ENCODE measurements at regions not wholly inside any gene's neighbourhood (a gene's known extent, or its start where the extent isn't known, plus 50 kb on each side); places are given as distances from the start of the nearest gene placed in this dataset.

DNA sequence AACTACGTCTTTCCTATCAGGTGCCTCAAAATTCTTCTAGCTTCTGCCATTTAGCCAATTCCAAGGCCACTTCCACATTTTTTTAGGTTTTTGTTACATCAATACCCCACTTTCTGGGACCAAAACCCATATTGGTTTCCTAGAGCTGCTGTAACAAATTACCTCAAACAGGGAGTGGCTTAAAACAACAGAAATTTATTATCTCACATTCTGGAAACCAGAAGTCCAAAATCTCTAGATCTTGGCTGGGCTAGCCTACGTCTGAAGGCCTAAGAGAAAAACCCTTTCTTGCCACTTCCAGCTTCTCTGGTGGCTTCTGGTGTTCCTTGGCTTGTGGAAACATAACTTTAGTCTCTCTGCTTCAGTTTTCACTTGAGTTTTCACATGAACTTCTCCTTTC is 85.1 kb upstream of the BMPER start:
- TF ChIP-seq HDGF (IDR thresholded peaks at IDR 0.05; ENCODE audit: borderline replicate concordance) (no peak), L3MBTL2 (conservative IDR thresholded peaks at IDR 0.05) (no peak), FOXK2 (IDR thresholded peaks at IDR 0.05) (no peak), TARDBP (IDR thresholded peaks at IDR 0.05) (no peak), NFRKB (IDR thresholded peaks at IDR 0.05) (no peak), ELF4 (IDR thresholded peaks at IDR 0.05) (no peak), ARNT (IDR thresholded peaks at IDR 0.05) (no peak), BHLHE40 (IDR thresholded peaks at IDR 0.05; ENCODE audit: borderline replicate concordance) (no peak), LEF1 (IDR thresholded peaks at IDR 0.05; ENCODE audit: borderline replicate concordance) (no peak), SP1 (IDR thresholded peaks at IDR 0.05) (no peak), CTBP1 (IDR thresholded peaks at IDR 0.05; ENCODE audit: borderline replicate concordance) (no peak), ZNF384 (IDR thresholded peaks at IDR 0.05) (no peak), FOXM1 (IDR thresholded peaks at IDR 0.05; ENCODE audit: borderline replicate concordance) (no peak), SUZ12 (IDR thresholded peaks at IDR 0.05) (no peak), FOXA1 (IDR thresholded peaks at IDR 0.05) (no peak)
- TF ChIP-seq, protein P1, sequence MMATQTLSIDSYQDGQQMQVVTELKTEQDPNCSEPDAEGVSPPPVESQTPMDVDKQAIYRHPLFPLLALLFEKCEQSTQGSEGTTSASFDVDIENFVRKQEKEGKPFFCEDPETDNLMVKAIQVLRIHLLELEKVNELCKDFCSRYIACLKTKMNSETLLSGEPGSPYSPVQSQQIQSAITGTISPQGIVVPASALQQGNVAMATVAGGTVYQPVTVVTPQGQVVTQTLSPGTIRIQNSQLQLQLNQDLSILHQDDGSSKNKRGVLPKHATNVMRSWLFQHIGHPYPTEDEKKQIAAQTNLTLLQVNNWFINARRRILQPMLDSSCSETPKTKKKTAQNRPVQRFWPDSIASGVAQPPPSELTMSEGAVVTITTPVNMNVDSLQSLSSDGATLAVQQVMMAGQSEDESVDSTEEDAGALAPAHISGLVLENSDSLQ (IDR thresholded peaks at IDR 0.05) = no peak
- ChIA-PET CTCF (no interaction called here), POLR2A (no interaction called here)
- DNase-seq (ENCODE audit: extremely low spot score) = no peak

DNA sequence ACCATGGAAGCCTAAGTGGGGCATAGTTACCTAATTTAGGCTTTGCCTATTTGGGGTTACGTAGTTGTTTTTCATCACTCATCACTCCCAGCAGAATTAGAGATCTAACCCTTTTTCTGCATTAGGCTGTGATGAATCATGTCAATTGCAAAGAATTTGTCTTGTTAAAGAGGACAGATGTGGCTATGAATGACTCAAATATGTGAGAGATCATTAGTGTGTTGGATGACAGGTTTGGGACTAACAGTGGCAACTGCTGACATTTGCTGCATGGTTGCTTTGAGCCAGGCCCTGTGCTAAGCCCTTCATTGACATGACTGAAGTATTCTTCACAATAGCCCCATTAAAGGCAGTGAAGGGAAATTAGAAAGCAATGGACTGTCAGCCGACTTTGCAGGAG is 83.4 kb upstream of the BMPER start:
- ChIA-PET POLR2A (no interaction called here), CTCF (interaction anchor here (0.7 kb wide), 1 partner anchor 55 kb away, joined by 3 read pairs; no protein-coding TSS in a partner anchor)

DNA sequence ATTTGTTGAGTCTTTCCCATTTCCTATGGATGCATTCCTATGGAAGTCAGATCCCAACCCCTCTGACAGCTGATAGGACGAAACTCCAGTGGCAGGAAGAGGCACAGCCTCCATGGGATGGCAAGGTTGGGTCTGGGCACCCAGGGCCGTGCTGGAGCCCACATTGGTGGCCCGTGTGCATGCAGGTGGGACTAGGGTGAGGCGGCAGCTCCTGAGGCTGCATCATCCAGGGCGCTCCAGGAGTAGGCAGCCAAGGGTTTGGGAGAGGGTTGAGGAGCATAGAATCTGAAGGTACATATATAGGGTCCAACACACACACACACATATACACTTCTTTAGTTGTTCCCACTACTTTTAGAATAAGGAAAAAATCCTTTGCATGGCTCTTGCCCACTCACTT is 81.4 kb upstream of the BMPER start:
- DNase-seq (ENCODE audit: extremely low spot score) = no peak
- no peak for TF ChIP-seq ZNF384 (IDR thresholded peaks at IDR 0.05)
- POLR2A ChIA-PET = no interaction called here
- CTCF ChIA-PET = interaction anchor here (1.0 to 1.2 kb wide), 3 partner anchors 13 to 159 kb away, joined by 3 to 5 read pairs (median 3); no protein-coding TSS in a partner anchor

More for the DNA sequence above, 83.4 kb upstream of the BMPER start:
- no peak for TF ChIP-seq ZNF384 (IDR thresholded peaks at IDR 0.05)
- TF ChIP-seq SUZ12 (IDR thresholded peaks at IDR 0.05) = no peak
- TF ChIP-seq FOXA1 (IDR thresholded peaks at IDR 0.05) = no peak
- TF ChIP-seq FOXM1 (IDR thresholded peaks at IDR 0.05; ENCODE audit: borderline replicate concordance) = no peak
- TF ChIP-seq BHLHE40 (IDR thresholded peaks at IDR 0.05; ENCODE audit: borderline replicate concordance) = no peak
- TF ChIP-seq NFRKB (IDR thresholded peaks at IDR 0.05) = no peak
- TF ChIP-seq ARNT (IDR thresholded peaks at IDR 0.05) = no peak
- no peak for TF ChIP-seq ELF4 (IDR thresholded peaks at IDR 0.05)
- TF ChIP-seq SP1 (IDR thresholded peaks at IDR 0.05) = no peak
- no peak for TF ChIP-seq FOXK2 (IDR thresholded peaks at IDR 0.05)
- no peak for TF ChIP-seq LEF1 (IDR thresholded peaks at IDR 0.05; ENCODE audit: borderline replicate concordance)
- TF ChIP-seq L3MBTL2 (conservative IDR thresholded peaks at IDR 0.05) = no peak
- no peak for TF ChIP-seq HDGF (IDR thresholded peaks at IDR 0.05; ENCODE audit: borderline replicate concordance)
- no peak for TF ChIP-seq TARDBP (IDR thresholded peaks at IDR 0.05)
- TF ChIP-seq, protein P1 (IDR thresholded peaks at IDR 0.05) = no peak
- DNase-seq (ENCODE audit: extremely low spot score) = no peak

DNA sequence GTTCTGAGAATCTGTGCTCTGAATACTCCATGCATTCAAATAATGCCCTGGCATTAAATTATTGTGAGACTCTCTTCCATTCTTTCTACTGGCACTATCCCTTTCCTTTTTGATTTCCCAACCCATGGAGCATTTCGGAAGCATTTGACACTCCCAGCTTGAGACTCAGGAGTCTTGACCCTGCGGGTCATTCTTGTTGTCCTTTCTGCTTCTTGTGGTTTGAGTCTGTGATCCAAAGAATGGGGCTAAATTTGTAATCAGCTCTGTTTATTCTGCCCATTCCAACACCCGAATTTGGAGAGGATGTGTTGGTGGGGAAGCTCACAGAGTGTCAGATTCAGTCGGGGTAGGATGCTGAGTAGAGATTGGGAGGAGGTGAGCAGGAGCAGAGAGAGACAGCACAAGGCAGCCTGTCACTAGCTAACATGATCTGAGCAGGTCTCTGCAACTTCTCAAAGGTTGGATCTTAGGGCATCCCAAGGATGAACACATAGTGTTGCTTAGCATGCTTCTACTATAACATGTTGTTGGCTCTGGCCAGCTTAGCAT is 80.4 kb upstream of the BMPER start:
- ChIA-PET CTCF (interaction anchor here (1.1 to 1.2 kb wide), 2 partner anchors 12 to 64 kb away, joined by 3 to 5 read pairs; no protein-coding TSS in a partner anchor), POLR2A (interaction anchor here (0.6 kb wide), 1 partner anchor 24 kb away, joined by 3 read pairs; no protein-coding TSS in a partner anchor)
- no peak for DNase-seq (ENCODE audit: extremely low spot score)
- TF ChIP-seq ZNF384 (IDR thresholded peaks at IDR 0.05) = no peak
- no peak for TF ChIP-seq SP1 (IDR thresholded peaks at IDR 0.05)
- no peak for TF ChIP-seq FOXM1 (IDR thresholded peaks at IDR 0.05; ENCODE audit: borderline replicate concordance)
- TF ChIP-seq, protein P1 (IDR thresholded peaks at IDR 0.05) = no peak
- no peak for TF ChIP-seq L3MBTL2 (conservative IDR thresholded peaks at IDR 0.05)
- no peak for TF ChIP-seq FOXK2 (IDR thresholded peaks at IDR 0.05)

DNA sequence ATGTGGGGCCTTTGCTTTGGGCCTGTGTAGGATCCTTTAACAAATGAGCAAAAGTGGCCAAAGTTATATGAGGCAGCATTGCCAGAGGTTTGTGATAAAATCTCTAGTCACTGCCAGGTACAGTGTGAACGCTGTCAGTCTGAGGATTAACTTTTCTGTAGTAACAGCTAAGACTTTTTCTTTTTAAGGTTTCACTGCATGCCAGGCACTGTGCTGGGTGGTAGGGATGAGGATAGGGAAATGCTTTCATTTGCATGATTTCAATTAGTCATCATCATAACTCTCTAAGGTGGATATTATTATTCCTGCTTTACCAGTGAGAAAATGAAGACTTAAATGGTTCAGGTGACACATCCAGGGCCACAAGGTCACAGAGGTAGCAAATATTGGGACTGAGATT is 79.7 kb upstream of the BMPER start:
- ChIA-PET POLR2A (no interaction called here), CTCF (no interaction called here)
- no peak for DNase-seq (ENCODE audit: extremely low spot score)
- TF ChIP-seq FOXK2 (IDR thresholded peaks at IDR 0.05) = no peak
- no peak for TF ChIP-seq ZNF384 (IDR thresholded peaks at IDR 0.05)
- no peak for TF ChIP-seq FOXM1 (IDR thresholded peaks at IDR 0.05; ENCODE audit: borderline replicate concordance)
- no peak for TF ChIP-seq HDGF (IDR thresholded peaks at IDR 0.05; ENCODE audit: borderline replicate concordance)
- no peak for TF ChIP-seq SP1 (IDR thresholded peaks at IDR 0.05)
- no peak for TF ChIP-seq CTBP1 (IDR thresholded peaks at IDR 0.05; ENCODE audit: borderline replicate concordance)
- TF ChIP-seq FOXA1 (IDR thresholded peaks at IDR 0.05) = no peak
- no peak for TF ChIP-seq ELF4 (IDR thresholded peaks at IDR 0.05)
- TF ChIP-seq TARDBP (IDR thresholded peaks at IDR 0.05) = no peak
- TF ChIP-seq, protein P1 (IDR thresholded peaks at IDR 0.05) = no peak

DNA sequence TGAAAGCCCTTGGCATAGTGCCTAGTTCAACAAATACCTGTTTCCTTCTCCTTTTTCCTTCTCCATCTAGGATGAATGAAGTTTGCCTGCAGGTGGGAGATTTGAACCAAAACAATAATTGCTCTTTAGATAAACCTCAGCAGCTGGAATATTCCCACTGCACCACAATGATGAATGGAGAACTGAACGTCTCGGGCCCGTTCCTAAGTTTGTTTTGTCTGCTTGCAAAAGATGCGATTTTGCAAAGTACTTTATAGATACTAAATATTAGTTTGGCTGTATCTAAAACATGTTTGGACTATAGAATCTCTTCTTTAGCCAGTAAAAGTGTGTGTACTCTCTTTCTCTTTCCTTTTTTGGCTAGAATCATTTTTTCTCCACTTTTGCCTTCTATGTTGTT is 75.8 kb upstream of the BMPER start:
- ChIA-PET POLR2A (no interaction called here), CTCF (no interaction called here)
- DNase-seq (ENCODE audit: extremely low spot score) = no peak
- TF ChIP-seq SUZ12 (IDR thresholded peaks at IDR 0.05) (no peak), LEF1 (IDR thresholded peaks at IDR 0.05; ENCODE audit: borderline replicate concordance) (no peak)
